ENCODE measurements at regions not wholly inside any gene's neighbourhood (a gene's known extent, or its start where the extent isn't known, plus 50 kb on each side); places are given as distances from the start of the nearest gene placed in this dataset.

DNA sequence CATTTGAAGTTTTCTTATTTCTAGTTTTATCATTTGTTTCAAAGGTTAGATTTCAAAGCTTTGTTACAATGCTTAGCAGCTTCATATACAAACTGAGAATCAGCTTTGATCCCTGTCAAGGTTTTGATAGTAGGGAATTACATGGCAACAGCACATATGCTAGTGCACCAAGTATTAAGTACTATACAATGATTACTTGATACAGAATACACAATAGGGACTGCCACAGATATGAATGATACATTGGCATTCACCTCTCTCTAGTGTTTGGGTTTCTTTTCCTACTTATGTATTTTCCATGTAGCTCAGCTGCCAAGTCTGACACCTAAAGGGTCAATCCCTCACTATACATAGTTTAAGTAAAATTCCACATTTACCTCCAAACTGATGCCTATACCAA is 344.0 kb downstream of the FAT4 start:
- CTCF ChIA-PET, result interaction anchor here (0.6 to 1.3 kb wide), 2 partner anchors 11 to 606 kb away, joined by 4 to 6 read pairs; no protein-coding TSS in a partner anchor
- Histone ChIP-seq H3K4me1 (ENCODE audit: control insufficient read depth, extremely low read depth, insufficient read depth, low read length) (no peaks in the 10 kb centered on the region), H2AFZ (ENCODE audit: low read depth, low read length) (no peak overlapping the region), H3K27me3 (ENCODE audit: control insufficient read depth in 2 of 2, insufficient read depth in 2 of 2, low read length in 2 of 2) (no peaks in the 10 kb centered on the region), H3K4me3 (replicated peaks in 1 of 3; ENCODE audit: insufficient read depth in 1 of 3, low read depth in 1 of 3, low read length in 3 of 3) (no peak overlapping the region), H3K27ac (ENCODE audit: insufficient read depth, low read depth, low read length) (no peak overlapping the region), H3K9me3 (replicated peaks; ENCODE audit: control insufficient read depth, insufficient read depth, low read length) (no peaks in the 10 kb centered on the region), H3K79me2 (ENCODE audit: control insufficient read depth, insufficient read depth, low read length) (no peaks in the 10 kb centered on the region), H3K9ac (replicated peaks; ENCODE audit: extremely low read depth, insufficient read depth, low read length) (no peak overlapping the region), H4K20me1 (replicated peaks; ENCODE audit: control insufficient read depth, extremely low read depth, insufficient read depth, low read length) (no peaks in the 10 kb centered on the region), H3K9me1 (replicated peaks; ENCODE audit: control insufficient read depth, extremely low read depth, insufficient read depth, low read length) (no peaks in the 10 kb centered on the region), H3K4me2 (ENCODE audit: insufficient read depth, low read length) (no peak overlapping the region), H3K36me3 (ENCODE audit: control insufficient read depth in 2 of 2, extremely low read depth in 1 of 2, insufficient read depth in 2 of 2, low read length in 2 of 2) (no peaks in the 10 kb centered on the region)
- TF ChIP-seq GATA2 (IDR thresholded peaks at IDR 0.05; ENCODE audit: insufficient read depth, insufficient read length, low read depth, low read length) (no peak), POLR2A (IDR thresholded peaks at IDR 0.05; ENCODE audit: low read depth, low read length) (no peak), POLR2AphosphoS5 (IDR thresholded peaks at IDR 0.05; ENCODE audit: insufficient read depth, low read depth, low read length) (no peak), FOS (IDR thresholded peaks at IDR 0.05; ENCODE audit: borderline replicate concordance, insufficient read depth, low read length) (no peak), JUN (IDR thresholded peaks at IDR 0.05; ENCODE audit: borderline replicate concordance, insufficient read depth, insufficient read length, low read depth) (no peak), EZH2 (IDR thresholded peaks at IDR 0.05; ENCODE audit: borderline replicate concordance, low read depth, low read length, severe bottlenecking) (no peak), MYC (IDR thresholded peaks at IDR 0.05; ENCODE audit: low read depth, low read length) (no peak)
- TF ChIP-seq, protein P1, sequence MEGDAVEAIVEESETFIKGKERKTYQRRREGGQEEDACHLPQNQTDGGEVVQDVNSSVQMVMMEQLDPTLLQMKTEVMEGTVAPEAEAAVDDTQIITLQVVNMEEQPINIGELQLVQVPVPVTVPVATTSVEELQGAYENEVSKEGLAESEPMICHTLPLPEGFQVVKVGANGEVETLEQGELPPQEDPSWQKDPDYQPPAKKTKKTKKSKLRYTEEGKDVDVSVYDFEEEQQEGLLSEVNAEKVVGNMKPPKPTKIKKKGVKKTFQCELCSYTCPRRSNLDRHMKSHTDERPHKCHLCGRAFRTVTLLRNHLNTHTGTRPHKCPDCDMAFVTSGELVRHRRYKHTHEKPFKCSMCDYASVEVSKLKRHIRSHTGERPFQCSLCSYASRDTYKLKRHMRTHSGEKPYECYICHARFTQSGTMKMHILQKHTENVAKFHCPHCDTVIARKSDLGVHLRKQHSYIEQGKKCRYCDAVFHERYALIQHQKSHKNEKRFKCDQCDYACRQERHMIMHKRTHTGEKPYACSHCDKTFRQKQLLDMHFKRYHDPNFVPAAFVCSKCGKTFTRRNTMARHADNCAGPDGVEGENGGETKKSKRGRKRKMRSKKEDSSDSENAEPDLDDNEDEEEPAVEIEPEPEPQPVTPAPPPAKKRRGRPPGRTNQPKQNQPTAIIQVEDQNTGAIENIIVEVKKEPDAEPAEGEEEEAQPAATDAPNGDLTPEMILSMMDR (IDR thresholded peaks at IDR 0.05; ENCODE audit: extremely low read depth in 1 of 2, insufficient read depth in 1 of 2, low read depth in 1 of 2, low read length in 2 of 2), result no peak
- TF ChIP-seq, protein P2, sequence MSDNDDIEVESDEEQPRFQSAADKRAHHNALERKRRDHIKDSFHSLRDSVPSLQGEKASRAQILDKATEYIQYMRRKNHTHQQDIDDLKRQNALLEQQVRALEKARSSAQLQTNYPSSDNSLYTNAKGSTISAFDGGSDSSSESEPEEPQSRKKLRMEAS (IDR thresholded peaks at IDR 0.05; ENCODE audit: insufficient read depth, insufficient read length), result no peak
- dilution Hi-C loops (cut with MboI; ENCODE audit: extremely low pct_ligation_motif_present, low sequenced_read_pairs) (no loop called here), intact Hi-C loops (cut with micrococcal nuclease) (no loop called here)
- POLR2A ChIA-PET, result no interaction called here
- FAIRE-seq, result no peak
- no peak for DNase-seq (ENCODE audit: low read depth, low spot score)
- BruUV-seq (replicated peaks), result no TSS peak
